Hepatocyte (in vitro differentiated cells): ENCODE measurements at regions not wholly inside any gene's neighbourhood (a gene's known extent, or its start where the extent isn't known, plus 50 kb on each side); places are given as distances from the start of the nearest gene placed in this dataset.

Experiments
- DNase-seq: peaks from one replicate; pipeline ENCODE4 v3.0.0-alpha.2; 2016; ENCODE audit warnings: low spot score
- H2AFZ ChIP-seq: fragments of 200-600 bp; sonication (generic); 2 replicates; pipeline ENCODE4 v1.6.0; 2016; ENCODE audit warnings: antibody characterized with exemption, mild to moderate bottlenecking
- H3K27ac ChIP-seq: fragments of 200-600 bp; sonication (generic); 2 replicates; pipeline ENCODE4 v1.5.1; 2016; ENCODE audit warnings: mild to moderate bottlenecking
- H3K27me3 ChIP-seq: fragments of 200-600 bp; sonication (generic); 2 replicates; pipeline ENCODE4 v1.6.1; 2016
- H3K36me3 ChIP-seq: fragments of 200-600 bp; sonication (generic); replicated peaks from 2 replicates; pipeline ENCODE4 v1.5.1; 2016; ENCODE audit warnings: low read depth; ENCODE audit not compliant: insufficient read depth
- H3K4me1 ChIP-seq: fragments of 200-600 bp; sonication (generic); 2 replicates; pipeline ENCODE4 v1.5.1; 2016; ENCODE audit warnings: mild to moderate bottlenecking, moderate library complexity; ENCODE audit not compliant: insufficient read depth
- H3K4me2 ChIP-seq: fragments of 200-600 bp; sonication (generic); 2 replicates; pipeline ENCODE4 v1.6.0; 2016
- H3K4me3 ChIP-seq: fragments of 200-600 bp; sonication (generic); 2 replicates; pipeline ENCODE4 v1.5.1; 2016; ENCODE audit warnings: mild to moderate bottlenecking
- H3K79me2 ChIP-seq: fragments of 200-600 bp; sonication (generic); 2 replicates; pipeline ENCODE4 v1.6.0; 2017; ENCODE audit warnings: mild to moderate bottlenecking
- H3K9me2 ChIP-seq: fragments of 200-600 bp; sonication (generic); replicated peaks from 2 replicates; pipeline ENCODE4 v1.6.0; 2017; ENCODE audit warnings: mild to moderate bottlenecking; ENCODE audit not compliant: insufficient read depth
- H3K9me3 ChIP-seq: fragments of 200-600 bp; sonication (generic); 2 replicates; pipeline ENCODE4 v1.5.1; 2016; ENCODE audit warnings: low read depth, mild to moderate bottlenecking
- H4K20me1 ChIP-seq: fragments of 200-600 bp; sonication (generic); 2 replicates; pipeline ENCODE4 v1.6.0; 2016; ENCODE audit warnings: mild to moderate bottlenecking; ENCODE audit not compliant: insufficient read depth, poor library complexity, severe bottlenecking
- EZH2 ChIP-seq: fragments of 200-600 bp; sonication (generic); IDR thresholded peaks from 2 replicates; pipeline ENCODE4 v1.6.1; 2016; ENCODE audit warnings: antibody characterized with exemption, mild to moderate bottlenecking, borderline replicate concordance
- EZH2phosphoT487 ChIP-seq: fragments of 200-600 bp; sonication (generic); IDR thresholded peaks from one replicate; pipeline ENCODE4 v1.6.1; 2018; ENCODE audit warnings: antibody characterized with exemption, mild to moderate bottlenecking, low read depth, moderate library complexity; ENCODE audit not compliant: unreplicated experiment, severe bottlenecking
- WGBS: methylation state at CpG from one replicate; pipeline ENCODE4 v1.1.6; 2016; ENCODE audit warnings: low lambda C conversion rate; ENCODE audit errors: missing lambda C conversion rate; 5-methylcytosine and 5-hydroxymethylcytosine counted together
- TF ChIP-seq, protein P1 (sequence below): fragments of 200-600 bp; sonication (generic); IDR thresholded peaks from 2 replicates; pipeline ENCODE4 v1.5.1; 2016; ENCODE audit warnings: antibody characterized with exemption, mild to moderate bottlenecking; ENCODE audit not compliant: poor library complexity

DNA sequence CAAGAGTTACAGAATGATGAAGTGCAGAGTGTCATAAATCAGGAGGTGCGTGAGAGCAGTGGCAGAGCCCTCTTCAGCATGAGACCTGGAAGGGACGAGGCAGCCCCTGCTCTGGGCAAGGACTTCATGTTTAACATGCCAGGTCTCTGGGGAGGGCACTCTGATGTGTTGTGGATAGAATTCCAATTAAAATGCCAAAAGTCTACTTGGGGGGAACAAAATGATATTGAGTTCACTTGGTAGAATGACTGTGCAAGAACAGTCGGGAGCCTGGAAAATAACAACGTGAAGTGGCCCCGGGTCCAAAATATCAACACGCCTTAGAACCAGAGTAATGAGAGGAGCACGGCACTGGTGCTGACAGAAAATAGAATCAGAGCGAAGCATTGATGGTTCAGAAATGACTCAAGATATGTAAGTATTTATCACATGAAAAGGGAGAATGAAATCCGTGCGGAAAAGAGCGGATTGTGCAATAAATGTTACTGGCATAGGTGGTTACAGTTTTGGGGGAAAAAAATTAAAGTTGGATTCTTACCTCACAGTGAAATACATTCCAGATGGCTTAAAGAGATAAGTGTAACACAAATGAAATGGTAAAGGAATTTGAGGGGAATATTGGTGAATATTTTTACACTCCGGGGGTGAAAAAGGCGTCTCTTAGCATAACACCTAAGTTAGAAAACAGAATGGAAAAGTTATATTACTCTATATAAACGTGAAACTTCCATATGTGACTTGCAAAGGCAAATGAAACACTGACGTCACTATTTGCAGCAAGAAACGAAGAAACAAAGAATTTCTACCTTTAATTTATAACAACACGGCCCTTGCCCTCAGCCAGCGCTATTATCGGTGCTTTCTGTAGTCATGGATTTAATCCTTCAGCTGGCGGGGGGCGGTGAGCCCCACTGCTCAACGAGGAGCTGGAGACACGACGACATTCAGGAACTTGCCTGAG lies 159.4 kb upstream of the TWIST2 start:
- TF ChIP-seq, protein P1, sequence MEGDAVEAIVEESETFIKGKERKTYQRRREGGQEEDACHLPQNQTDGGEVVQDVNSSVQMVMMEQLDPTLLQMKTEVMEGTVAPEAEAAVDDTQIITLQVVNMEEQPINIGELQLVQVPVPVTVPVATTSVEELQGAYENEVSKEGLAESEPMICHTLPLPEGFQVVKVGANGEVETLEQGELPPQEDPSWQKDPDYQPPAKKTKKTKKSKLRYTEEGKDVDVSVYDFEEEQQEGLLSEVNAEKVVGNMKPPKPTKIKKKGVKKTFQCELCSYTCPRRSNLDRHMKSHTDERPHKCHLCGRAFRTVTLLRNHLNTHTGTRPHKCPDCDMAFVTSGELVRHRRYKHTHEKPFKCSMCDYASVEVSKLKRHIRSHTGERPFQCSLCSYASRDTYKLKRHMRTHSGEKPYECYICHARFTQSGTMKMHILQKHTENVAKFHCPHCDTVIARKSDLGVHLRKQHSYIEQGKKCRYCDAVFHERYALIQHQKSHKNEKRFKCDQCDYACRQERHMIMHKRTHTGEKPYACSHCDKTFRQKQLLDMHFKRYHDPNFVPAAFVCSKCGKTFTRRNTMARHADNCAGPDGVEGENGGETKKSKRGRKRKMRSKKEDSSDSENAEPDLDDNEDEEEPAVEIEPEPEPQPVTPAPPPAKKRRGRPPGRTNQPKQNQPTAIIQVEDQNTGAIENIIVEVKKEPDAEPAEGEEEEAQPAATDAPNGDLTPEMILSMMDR = no peak
- TF ChIP-seq EZH2 (no peak), EZH2phosphoT487 (no peak)
- WGBS = 86% methylated on average over 24 of the region's 24 CpGs
- DNase-seq = no peak

DNA sequence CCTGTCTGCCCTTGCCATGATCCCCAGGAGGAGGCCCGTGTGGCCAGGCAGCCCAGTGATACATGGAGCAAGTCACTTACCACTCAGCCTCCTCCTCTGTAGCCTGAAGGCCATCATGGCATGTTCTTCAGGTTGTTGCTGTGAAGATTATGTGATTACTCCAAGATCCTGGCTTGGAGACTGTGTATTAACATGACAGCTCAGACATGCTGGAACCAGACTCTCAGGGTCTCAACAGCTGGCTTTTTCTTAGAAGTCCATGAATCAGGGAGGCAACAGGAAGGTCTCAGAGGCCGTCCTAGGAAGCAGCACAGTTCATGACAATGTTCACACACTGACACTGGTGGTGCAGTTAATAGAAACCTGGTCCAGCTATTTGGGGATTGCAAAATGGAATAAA lies 158.6 kb upstream of the TWIST2 start:
- no peak overlapping the region for H2AFZ ChIP-seq
- no peaks in the 10 kb centered on the region for H3K9me2 ChIP-seq
- no peak overlapping the region for H3K27ac ChIP-seq
- peaks cover 4% of the 10 kb centered on the region for H3K4me1 ChIP-seq
- H3K4me2 ChIP-seq = no peak overlapping the region
- no peak for DNase-seq
- TF ChIP-seq EZH2 (no peak), EZH2phosphoT487 (no peak)
- TF ChIP-seq, protein P1 = no peak
- no peaks in the 10 kb centered on the region for H3K9me3 ChIP-seq
- no peaks in the 10 kb centered on the region for H4K20me1 ChIP-seq
- no peaks in the 10 kb centered on the region for H3K27me3 ChIP-seq
- 70% methylated on average over 2 of the region's 2 CpGs for WGBS
- no peaks in the 10 kb centered on the region for H3K36me3 ChIP-seq
- H3K4me3 ChIP-seq = no peak overlapping the region
- no peaks in the 10 kb centered on the region for H3K79me2 ChIP-seq

More for the DNA sequence above, 159.4 kb upstream of the TWIST2 start:
- Histone ChIP-seq H3K9me2 (no peaks in the 10 kb centered on the region), H3K4me2 (no peak overlapping the region), H3K4me3 (no peak overlapping the region), H2AFZ (no peak overlapping the region), H3K27ac (no peak overlapping the region), H4K20me1 (no peaks in the 10 kb centered on the region), H3K36me3 (no peaks in the 10 kb centered on the region), H3K79me2 (no peaks in the 10 kb centered on the region), H3K27me3 (no peaks in the 10 kb centered on the region), H3K9me3 (no peaks in the 10 kb centered on the region), H3K4me1 (peaks cover 4% of the 10 kb centered on the region)

DNA sequence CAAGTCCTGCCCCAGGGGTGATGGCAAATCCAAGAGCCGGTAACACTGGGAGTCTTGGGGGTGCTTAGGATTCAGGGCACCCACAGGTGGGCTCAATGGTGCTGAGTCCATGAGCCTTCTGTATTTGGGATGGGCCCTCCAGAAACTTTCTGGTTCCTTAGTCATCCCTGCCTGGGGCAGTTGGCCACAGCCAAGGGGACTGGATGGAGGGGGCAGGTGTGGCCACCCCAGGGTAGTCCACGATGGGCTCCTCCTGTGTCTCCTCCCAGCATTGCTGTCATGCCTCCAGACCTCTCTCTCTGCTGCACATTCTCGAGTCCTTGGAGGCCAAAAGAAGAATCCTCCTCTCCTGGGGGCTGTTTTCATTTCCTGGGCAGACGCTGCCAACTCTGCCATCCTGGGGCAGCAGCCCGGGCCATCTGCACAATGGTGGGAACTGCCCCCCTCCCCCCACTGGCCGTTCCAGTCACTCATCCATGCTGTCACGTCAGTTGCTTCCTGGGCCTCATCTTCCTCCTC lies 158.0 kb upstream of the TWIST2 start:
- DNase-seq = no peak
- H2AFZ ChIP-seq = no peak overlapping the region
- no peak overlapping the region for H3K4me3 ChIP-seq
- 91% methylated on average over 7 of the region's 7 CpGs for WGBS
- H3K9me2 ChIP-seq = no peaks in the 10 kb centered on the region
- no peaks in the 10 kb centered on the region for H3K79me2 ChIP-seq
- H3K27me3 ChIP-seq = no peaks in the 10 kb centered on the region
- H3K4me2 ChIP-seq = no peak overlapping the region
- no peaks in the 10 kb centered on the region for H3K9me3 ChIP-seq
- no peaks in the 10 kb centered on the region for H4K20me1 ChIP-seq
- no peaks in the 10 kb centered on the region for H3K36me3 ChIP-seq
- H3K4me1 ChIP-seq = peaks cover 4% of the 10 kb centered on the region
- no peak overlapping the region for H3K27ac ChIP-seq
- TF ChIP-seq, protein P1 = no peak
- TF ChIP-seq EZH2phosphoT487 (no peak), EZH2 (no peak)
